Left lung (tissue), 4 donors: ENCODE measurements at regions not wholly inside any gene's neighbourhood (a gene's known extent, or its start where the extent isn't known, plus 50 kb on each side); places are given as distances from the start of the nearest gene placed in this dataset.
A peak's percentile ranks its signal among the peaks of the same experiment; 100 is the strongest.

Experiments
- ATAC-seq: fragments of 200-7000 bp; cut with Tn5 transposase; one replicate; pipeline ENCODE4 v1.9.1; 2020; ENCODE audit warnings: moderate library complexity
- DNase-seq, 4 donors: peaks; one replicate each; pipeline ENCODE4 v3.0.0-alpha.2; 2013 to 2020
- H3K27ac ChIP-seq, 2 donors: fragments of 200-600 bp; sonication (generic) in 1 of 2; one replicate each; pipeline versions ENCODE4 v1.5.0 to v1.8.0; 2020 to 2021
- H3K27me3 ChIP-seq, 2 donors: fragments of 200-600 bp; sonication (generic) in 1 of 2; one replicate each; pipeline versions ENCODE4 v1.5.0 to v1.8.0; 2020 to 2021
- H3K36me3 ChIP-seq, 2 donors: fragments of 200-600 bp; sonication (generic) in 1 of 2; one replicate each; pipeline versions ENCODE4 v1.5.0 to v1.8.0; 2020 to 2021
- H3K4me1 ChIP-seq, 2 donors: fragments of 200-600 bp; one replicate each; pipeline ENCODE4 v1.8.0; 2021
- H3K4me3 ChIP-seq, 2 donors: fragments of 200-600 bp; sonication (generic) in 1 of 2; one replicate each; pipeline versions ENCODE4 v1.5.0 to v1.8.0; 2020 to 2021; ENCODE audit warnings: mild to moderate bottlenecking in 1 of 2
- H3K9me3 ChIP-seq, 2 donors: fragments of 200-600 bp; sonication (generic) in 1 of 2; one replicate each; pipeline versions ENCODE4 v1.5.0 to v1.8.0; 2020 to 2021
- intact Hi-C, 2 donors: fragments of 100-400 bp; cut with DNase I; formaldehyde crosslinking; loops; one replicate each; pipeline versions ENCODE4 v1.11.2 to v1.14.2; 2022
- TF ChIP-seq, protein P1 (sequence below), 2 donors: fragments of 200-600 bp; sonication (generic) in 1 of 2; IDR thresholded peaks; one replicate each; pipeline versions ENCODE4 v1.5.0 to v1.8.0; 2021; ENCODE audit warnings: antibody characterized with exemption in 2 of 2
- donor health status: DM: no; HTN: yes; CAD: no.
- donor health status: DM: no; HTN: no; CAD: no.

DNA sequence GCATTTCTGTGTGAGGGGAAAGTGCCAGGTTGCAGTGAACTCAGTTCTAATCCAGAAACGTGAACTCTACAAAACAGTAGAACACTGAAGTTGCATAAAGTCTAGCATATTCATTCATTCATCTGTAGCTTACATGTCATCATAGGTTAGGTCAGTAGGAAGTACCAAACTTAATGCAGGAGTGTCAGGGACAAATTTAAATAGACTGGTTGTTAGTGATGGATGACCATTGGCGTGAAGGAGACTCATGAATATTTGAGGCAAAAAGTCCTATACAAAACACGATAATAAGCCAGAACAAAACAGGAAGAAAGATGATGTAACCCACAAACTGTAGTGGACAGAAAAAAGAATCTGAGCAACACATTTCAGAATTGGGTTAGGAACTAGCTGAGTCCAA lies 592.8 kb upstream of the PCDH10 start:
- TF ChIP-seq, protein P1, sequence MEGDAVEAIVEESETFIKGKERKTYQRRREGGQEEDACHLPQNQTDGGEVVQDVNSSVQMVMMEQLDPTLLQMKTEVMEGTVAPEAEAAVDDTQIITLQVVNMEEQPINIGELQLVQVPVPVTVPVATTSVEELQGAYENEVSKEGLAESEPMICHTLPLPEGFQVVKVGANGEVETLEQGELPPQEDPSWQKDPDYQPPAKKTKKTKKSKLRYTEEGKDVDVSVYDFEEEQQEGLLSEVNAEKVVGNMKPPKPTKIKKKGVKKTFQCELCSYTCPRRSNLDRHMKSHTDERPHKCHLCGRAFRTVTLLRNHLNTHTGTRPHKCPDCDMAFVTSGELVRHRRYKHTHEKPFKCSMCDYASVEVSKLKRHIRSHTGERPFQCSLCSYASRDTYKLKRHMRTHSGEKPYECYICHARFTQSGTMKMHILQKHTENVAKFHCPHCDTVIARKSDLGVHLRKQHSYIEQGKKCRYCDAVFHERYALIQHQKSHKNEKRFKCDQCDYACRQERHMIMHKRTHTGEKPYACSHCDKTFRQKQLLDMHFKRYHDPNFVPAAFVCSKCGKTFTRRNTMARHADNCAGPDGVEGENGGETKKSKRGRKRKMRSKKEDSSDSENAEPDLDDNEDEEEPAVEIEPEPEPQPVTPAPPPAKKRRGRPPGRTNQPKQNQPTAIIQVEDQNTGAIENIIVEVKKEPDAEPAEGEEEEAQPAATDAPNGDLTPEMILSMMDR (IDR thresholded peaks at IDR 0.05) = no peak
- Histone ChIP-seq H3K27ac (no peak overlapping the region), H3K4me3 (no peak overlapping the region), H3K36me3 (no peaks in the 10 kb centered on the region), H3K27me3 (no peaks in the 10 kb centered on the region), H3K9me3 (no peaks in the 10 kb centered on the region), H3K4me1 (no peaks in the 10 kb centered on the region)
- intact Hi-C loops = no loop called here
- DNase-seq (no peak), ATAC-seq (no peak)

GRCh38 chr4:132557660-132558059 lies 591.4 kb upstream of the PCDH10 start:
- ATAC-seq (no peak), DNase-seq (no peak)
- no peaks in the 10 kb centered on the region for H3K9me3 ChIP-seq
- H3K36me3 ChIP-seq = no peaks in the 10 kb centered on the region
- TF ChIP-seq, protein P1 (IDR thresholded peaks at IDR 0.05) = no peak
- H3K27ac ChIP-seq = no peak overlapping the region
- H3K27me3 ChIP-seq = no peaks in the 10 kb centered on the region
- no peaks in the 10 kb centered on the region for H3K4me1 ChIP-seq
- no peak overlapping the region for H3K4me3 ChIP-seq
- intact Hi-C loops = no loop called here

DNA sequence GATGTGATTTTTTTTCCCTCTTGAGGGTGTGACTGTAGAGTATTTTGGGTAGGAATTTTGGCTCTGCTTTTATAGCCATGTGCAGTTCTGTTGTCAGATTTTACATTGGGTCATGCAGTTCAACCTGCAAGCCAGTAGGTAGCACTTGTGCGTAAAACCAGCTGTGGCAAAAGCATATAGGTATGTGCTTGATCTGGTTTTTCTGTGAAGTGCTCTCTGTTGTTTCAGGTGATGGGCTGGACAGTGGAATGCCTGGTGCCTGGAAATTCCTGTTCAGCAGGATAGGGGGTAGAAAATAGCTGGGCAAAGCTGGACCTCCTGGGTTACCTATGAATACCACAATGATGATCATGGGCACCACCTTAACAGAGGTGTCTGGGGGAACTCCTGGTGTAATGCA lies 584.2 kb upstream of the PCDH10 start:
- ATAC-seq (no peak), DNase-seq (peak in 1 of 4 donors; percentile 2)
- Histone ChIP-seq H3K27me3 (no peaks in the 10 kb centered on the region), H3K36me3 (no peaks in the 10 kb centered on the region), H3K4me1 (no peaks in the 10 kb centered on the region), H3K27ac (no peak overlapping the region), H3K9me3 (peaks cover 0 to 2% of the 10 kb centered on the region in 2 donors), H3K4me3 (no peak overlapping the region)
- intact Hi-C loops = no loop called here
- TF ChIP-seq, protein P1 (IDR thresholded peaks at IDR 0.05) = no peak

GRCh38 chr4:132565542-132565941 lies 583.6 kb upstream of the PCDH10 start:
- Histone ChIP-seq H3K9me3 (peaks cover 0 to 2% of the 10 kb centered on the region in 2 donors), H3K4me1 (no peaks in the 10 kb centered on the region), H3K4me3 (no peak overlapping the region), H3K27ac (no peak overlapping the region), H3K27me3 (no peaks in the 10 kb centered on the region), H3K36me3 (no peaks in the 10 kb centered on the region)
- intact Hi-C loops = no loop called here
- no peak for ATAC-seq
- TF ChIP-seq, protein P1 (IDR thresholded peaks at IDR 0.05) = no peak
- DNase-seq = no peak

DNA sequence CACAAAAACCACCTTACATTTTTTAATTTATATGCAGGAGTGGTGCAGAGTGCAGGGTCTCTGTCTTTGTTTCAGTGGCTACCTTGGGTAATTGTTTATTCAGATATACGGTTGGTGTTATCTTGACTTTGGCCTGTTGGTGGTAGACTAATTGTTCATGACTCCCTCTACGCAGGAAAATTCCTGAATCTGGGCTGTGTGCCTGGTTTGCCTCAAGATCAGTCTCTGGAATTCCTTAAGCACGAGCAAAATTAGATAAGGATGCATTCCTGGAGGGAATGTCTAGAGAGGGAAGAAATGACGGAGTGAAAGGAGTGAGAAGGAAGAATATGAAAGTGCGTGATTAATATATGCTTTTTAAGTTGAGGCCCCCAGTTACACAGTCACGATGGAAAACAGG lies 576.9 kb upstream of the PCDH10 start:
- DNase-seq (peak in 1 of 4 donors; percentile 0), ATAC-seq (peak; percentile 39)
- Histone ChIP-seq H3K9me3 (no peaks in the 10 kb centered on the region), H3K4me1 (no peaks in the 10 kb centered on the region), H3K27me3 (no peaks in the 10 kb centered on the region), H3K27ac (no peak overlapping the region), H3K36me3 (no peaks in the 10 kb centered on the region), H3K4me3 (no peak overlapping the region)
- intact Hi-C loops = no loop called here
- TF ChIP-seq, protein P1 (IDR thresholded peaks at IDR 0.05) = no peak
